GDM1 (cell line): ENCODE measurements at regions not wholly inside any gene's neighbourhood (a gene's known extent, or its start where the extent isn't known, plus 50 kb on each side); places are given as distances from the start of the nearest gene placed in this dataset.
"Not testable (repeated sequence)": the region's sequence is repeated elsewhere in the genome, so short reads cannot be mapped to it uniquely, and the experiment has no call there.

ENCODE experiments used
- DNase-seq: peaks from one replicate; lab custom pipeline; 2025; lab: John Stamatoyannopoulos, UW

- DNase-seq, result no peak
Observed at GRCh38 chr3:110397115-110397514, 674.5 kb upstream of the NECTIN3 start.

GRCh38 chr3:110400315-110400714 lies 671.3 kb upstream of the NECTIN3 start:
- no peak for DNase-seq

- no peak for DNase-seq
Observed at GRCh38 chr3:110405830-110406585, 665.6 kb upstream of the NECTIN3 start.

- DNase-seq, result no peak
Observed at GRCh38 chr3:110413266-110413665, 658.4 kb upstream of the NECTIN3 start.

- DNase-seq, result no peak
Observed at GRCh38 chr3:110413807-110414748, 657.5 kb upstream of the NECTIN3 start.

GRCh38 chr3:110414855-110415254 lies 656.8 kb upstream of the NECTIN3 start:
- DNase-seq, result no peak

GRCh38 chr3:110419096-110419495 lies 652.5 kb upstream of the NECTIN3 start:
- no peak for DNase-seq

- DNase-seq, result no peak
Observed at GRCh38 chr3:110419601-110420000, 652.0 kb upstream of the NECTIN3 start.

GRCh38 chr3:110420158-110420641 lies 651.4 kb upstream of the NECTIN3 start:
- DNase-seq, result no peak

- no peak for DNase-seq
Observed at GRCh38 chr3:110423276-110423675, 648.3 kb upstream of the NECTIN3 start.

GRCh38 chr3:110430146-110430545 lies 641.5 kb upstream of the NECTIN3 start:
- no peak for DNase-seq

- no peak for DNase-seq
Observed at GRCh38 chr3:110436209-110436608, 635.4 kb upstream of the NECTIN3 start.

- not testable (repeated sequence) for DNase-seq
Observed at GRCh38 chr3:110440066-110440653, 631.5 kb upstream of the NECTIN3 start.

GRCh38 chr3:110454066-110454465 lies 617.5 kb upstream of the NECTIN3 start:
- no peak for DNase-seq

- DNase-seq, result no peak
Observed at GRCh38 chr3:110456001-110456400, 615.6 kb upstream of the NECTIN3 start.

- no peak for DNase-seq
Observed at GRCh38 chr3:110456438-110457138, 615.0 kb upstream of the NECTIN3 start.

- no peak for DNase-seq
Observed at GRCh38 chr3:110457508-110457907, 614.1 kb upstream of the NECTIN3 start.

GRCh38 chr3:110459021-110459420 lies 612.6 kb upstream of the NECTIN3 start:
- no peak for DNase-seq

GRCh38 chr3:110470310-110470709 lies 601.3 kb upstream of the NECTIN3 start:
- DNase-seq, result no peak

- DNase-seq, result no peak
Observed at GRCh38 chr3:110473405-110473804, 598.2 kb upstream of the NECTIN3 start.

- no peak for DNase-seq
Observed at GRCh38 chr3:110474397-110474796, 597.2 kb upstream of the NECTIN3 start.
